Breast epithelium (tissue), 3 donors: ENCODE measurements at regions not wholly inside any gene's neighbourhood (a gene's known extent, or its start where the extent isn't known, plus 50 kb on each side); places are given as distances from the start of the nearest gene placed in this dataset.

Source experiments
- CTCF ChIP-seq, 3 donors: fragments of 450-650 bp; IDR thresholded peaks; one replicate each; pipeline ENCODE4 v1.5.1; 2016 to 2017; ENCODE audit warnings: antibody characterized with exemption in 3 of 3, mild to moderate bottlenecking in 3 of 3, moderate library complexity in 3 of 3
- POLR2A ChIP-seq: fragments of 450-650 bp; IDR thresholded peaks from one replicate; pipeline ENCODE4 v1.6.1; 2016; ENCODE audit warnings: antibody characterized with exemption, mild to moderate bottlenecking, moderate library complexity
- POLR2AphosphoS5 ChIP-seq, 3 donors: sonication (generic); formaldehyde crosslinking; IDR thresholded peaks; one replicate each; pipeline ENCODE4 v1.6.1; 2017; ENCODE audit warnings: antibody characterized with exemption in 3 of 3

GRCh38 chr22:34099278-34099677 is 179.0 kb upstream of the LARGE1 start:
- TF ChIP-seq CTCF (IDR thresholded peaks at IDR 0.05) (no peak), POLR2A (no peak), POLR2AphosphoS5 (IDR thresholded peaks at IDR 0.05) (no peak)
